GM18502 (cell line): ENCODE measurements at regions not wholly inside any gene's neighbourhood (a gene's known extent, or its start where the extent isn't known, plus 50 kb on each side); places are given as distances from the start of the nearest gene placed in this dataset.
A peak's percentile ranks its signal among the peaks of the same experiment; 100 is the strongest.

ENCODE experiments used
- ATAC-seq: cut with Tn5 transposase; IDR thresholded peaks from one replicate; pipeline ENCODE4 v1.9.1; 2021; ENCODE audit warnings: mild to moderate bottlenecking; ENCODE audit not compliant: unreplicated experiment, poor library complexity

DNA sequence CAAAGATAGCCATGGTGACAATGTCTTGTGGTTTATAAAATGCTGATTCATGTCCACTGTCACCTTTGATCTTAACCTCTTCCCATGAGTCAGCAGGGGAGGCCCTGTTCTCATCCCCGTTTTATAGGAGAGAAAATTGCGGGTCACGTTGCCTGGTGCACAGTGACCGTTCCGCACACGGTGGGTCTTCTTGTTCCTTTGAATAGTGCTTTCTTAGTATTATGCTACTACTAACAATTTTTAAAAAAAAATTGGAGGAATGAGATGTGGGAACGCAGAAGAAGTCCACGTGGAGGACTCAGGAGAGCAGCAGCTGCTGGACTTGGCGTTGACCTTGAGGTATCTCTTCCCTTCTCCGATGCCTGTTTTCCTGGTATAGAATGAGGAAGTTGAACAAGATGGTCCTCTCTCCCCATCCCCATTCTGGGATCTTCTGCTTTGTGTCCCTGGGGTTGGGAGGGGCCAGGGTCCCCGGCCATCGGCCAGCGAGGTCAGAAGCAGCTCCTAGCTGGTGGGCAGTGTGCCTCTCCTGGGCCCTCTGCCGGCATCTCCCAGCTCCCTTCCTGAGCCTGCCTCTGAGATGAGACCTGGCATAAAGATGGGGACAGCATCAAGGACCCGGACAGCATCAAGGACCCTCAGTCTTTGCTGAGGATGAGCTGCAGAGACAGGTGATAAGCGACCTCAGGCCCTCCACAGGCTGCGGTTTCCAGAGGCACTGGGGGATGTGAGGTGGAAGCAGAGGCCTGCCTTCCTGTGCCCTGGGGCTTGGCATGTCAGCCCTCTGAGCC is 143.9 kb downstream of the C9orf50 start:
- ATAC-seq, result no peak

DNA sequence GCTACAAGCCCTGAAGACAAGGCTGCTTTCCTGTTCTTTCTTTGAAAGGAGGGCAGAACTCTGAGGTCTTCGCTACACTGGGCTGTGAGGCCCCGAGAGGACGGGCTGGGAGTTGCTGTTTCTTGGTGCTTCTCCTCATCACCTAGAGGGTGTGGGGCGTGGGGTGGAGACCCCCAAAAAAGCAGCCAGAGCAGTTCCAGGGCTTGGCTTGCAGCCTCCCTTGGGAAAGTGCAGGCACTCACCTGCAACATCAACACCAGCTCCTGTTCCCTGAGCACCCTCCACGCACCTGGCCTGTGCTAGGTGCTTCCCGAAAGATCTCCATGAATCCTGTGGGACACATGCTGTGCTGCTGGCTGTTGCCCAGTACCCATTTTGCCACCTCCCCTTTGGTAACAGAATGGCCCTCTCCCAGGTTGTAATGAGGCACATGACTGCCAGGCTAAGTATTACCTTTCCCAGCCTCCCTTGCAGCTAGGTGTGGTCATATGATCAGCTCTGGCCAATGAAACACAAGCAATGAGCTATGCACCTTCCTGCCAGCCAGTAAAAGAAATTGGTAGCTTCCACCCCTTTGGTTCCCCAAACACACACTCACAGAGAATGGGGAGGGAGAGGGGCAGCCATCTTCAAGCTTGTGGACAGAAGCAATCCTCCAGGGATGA is 146.0 kb downstream of the C9orf50 start:
- ATAC-seq, result no peak

DNA sequence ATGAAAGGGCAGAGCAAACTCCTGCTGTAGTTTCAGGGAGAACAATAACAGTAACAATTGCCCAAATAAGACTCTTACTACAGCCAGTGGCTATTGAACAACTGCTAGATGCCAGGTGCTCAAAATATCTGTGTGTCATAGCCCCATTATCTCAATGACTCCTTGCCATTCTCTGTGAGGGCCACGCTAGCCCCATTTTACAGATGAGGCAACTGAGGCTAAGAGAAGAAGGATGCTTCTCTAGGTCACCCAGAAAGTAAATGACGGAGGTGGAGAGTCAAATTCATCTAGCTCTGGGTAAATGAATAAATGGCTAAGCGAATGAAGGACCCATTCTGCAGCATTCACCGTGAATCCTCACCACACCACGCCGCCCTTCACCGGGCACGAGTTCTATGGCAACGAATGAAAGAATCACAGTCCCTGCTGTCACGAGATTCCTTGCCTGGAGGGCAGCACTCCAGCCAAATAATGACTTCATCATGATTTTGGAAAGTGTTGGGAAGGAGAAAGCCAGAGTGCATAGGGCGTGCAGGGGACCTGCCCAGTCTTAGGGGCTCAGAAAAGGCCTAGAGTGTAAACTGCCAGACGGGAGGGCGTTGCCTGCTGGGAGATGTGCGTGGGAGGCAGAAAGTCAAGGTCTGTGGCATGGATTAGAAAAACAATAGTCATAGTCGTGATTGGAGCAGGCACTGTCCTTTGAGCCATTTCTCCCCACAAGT is 147.2 kb downstream of the C9orf50 start:
- no peak for ATAC-seq

DNA sequence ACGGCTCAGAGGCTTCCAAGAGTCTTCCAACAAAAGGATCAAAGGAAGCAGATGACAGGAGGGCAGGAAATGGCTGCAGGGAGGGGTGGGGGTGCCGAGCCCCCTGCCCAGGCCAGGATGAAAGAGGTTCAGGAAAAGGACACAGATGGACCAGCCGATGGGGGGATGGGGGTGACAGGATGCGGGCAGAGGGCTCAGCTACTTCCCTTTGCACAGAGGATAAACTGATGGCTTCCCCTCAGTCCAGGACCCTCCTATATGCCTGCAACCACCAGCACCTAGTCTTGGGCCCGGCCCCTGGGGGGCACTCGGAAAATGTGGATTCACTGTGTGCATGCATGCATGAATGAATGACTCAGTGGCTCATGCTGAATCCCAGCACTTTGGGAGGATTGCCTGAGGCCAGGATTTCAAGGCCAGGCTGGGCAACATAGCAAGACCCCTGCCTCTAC is 148.2 kb downstream of the C9orf50 start:
- no peak for ATAC-seq

DNA sequence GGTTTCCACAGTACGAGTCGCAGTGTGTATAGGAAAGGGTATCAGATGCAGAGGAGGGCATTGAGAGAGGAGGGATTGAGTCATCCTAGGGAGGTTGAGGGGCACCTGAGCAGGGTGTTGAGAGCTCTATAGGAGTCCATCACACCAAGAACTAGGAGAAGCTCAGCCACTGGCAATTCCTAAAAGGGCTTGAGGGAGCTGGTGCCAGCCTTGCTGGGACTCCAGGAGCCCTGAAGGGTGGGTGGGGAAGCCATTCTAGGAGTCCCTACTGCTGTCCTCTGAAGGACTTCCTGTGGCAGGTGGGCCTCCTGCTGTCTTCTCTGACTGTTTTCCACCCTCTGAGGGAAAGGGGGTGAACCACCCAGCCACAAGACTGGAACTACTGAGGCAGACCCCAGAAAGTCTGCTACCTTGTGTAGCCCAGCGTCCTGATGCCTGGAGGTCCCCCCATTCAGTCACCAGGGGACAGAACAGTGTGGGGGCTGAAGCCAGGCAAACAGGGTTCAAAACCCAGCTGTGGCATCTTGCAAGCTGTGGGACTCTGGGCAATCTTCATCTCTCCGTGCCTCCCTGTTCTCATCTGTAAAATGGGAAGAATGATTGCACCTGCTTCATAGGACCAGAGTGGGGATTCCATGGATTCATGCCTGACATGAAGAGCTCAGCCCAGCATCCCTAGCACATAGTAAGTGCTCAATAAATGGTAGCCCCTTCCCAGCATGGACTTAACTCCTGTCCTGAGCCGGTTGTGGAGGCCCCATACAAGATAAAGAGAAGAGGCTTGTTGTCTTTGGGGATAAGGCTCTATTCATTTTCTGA is 149.5 kb downstream of the C9orf50 start:
- ATAC-seq, result no peak

DNA sequence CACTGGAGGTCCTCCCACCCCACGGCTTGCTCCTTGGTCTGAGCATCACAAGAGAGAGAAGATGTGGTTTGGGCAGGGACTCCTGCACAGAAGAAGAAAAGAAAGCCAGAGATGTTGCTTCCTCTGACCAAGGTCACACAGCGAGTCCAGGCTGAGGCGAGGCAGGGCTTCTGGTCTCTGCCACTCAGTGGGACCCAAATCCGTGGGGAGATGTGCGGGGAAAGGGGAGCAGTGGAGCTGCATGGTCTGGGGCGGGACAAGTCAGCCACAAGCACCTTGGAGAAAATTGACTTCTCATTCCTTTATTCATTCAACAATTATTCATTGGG is 150.9 kb downstream of the C9orf50 start:
- no peak for ATAC-seq

DNA sequence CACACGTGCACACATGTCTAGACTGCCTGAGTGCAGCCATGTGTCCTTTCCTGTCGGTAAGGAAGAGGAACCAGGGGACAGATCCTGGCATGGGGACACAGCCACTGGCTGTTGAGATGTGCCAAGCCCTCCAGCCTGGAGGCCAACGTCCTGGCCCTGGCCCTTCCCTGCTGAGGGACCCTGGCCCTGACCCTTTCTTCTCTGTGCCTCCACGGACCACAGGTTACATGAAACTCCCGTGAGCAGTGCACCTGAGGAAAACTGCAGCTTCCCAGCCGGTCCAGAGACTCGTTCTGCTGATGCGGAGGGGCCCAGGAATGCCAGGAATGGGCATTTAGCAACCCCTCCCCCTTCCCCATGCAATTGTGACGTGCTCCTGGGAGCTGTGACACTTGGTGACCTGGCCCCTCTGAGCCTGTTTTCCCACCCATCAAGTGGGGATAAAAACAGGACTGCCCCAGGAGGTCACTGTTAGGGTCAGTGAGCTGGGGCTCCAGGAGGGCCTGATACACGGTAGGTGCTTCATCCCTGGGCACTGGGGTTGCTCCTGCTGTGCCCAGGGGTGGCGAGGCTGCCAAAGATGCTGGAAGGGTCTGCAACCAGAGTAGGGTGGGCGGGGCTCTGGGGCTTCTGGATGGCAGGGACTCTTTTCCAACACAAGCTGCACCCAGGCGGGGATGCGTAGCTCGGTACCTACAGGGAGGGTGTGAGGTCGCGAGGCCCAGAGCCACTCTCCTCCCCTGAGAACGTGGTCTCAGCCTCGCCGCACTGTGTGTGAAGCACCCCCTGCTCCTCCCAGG is 151.5 kb downstream of the C9orf50 start:
- no peak for ATAC-seq

DNA sequence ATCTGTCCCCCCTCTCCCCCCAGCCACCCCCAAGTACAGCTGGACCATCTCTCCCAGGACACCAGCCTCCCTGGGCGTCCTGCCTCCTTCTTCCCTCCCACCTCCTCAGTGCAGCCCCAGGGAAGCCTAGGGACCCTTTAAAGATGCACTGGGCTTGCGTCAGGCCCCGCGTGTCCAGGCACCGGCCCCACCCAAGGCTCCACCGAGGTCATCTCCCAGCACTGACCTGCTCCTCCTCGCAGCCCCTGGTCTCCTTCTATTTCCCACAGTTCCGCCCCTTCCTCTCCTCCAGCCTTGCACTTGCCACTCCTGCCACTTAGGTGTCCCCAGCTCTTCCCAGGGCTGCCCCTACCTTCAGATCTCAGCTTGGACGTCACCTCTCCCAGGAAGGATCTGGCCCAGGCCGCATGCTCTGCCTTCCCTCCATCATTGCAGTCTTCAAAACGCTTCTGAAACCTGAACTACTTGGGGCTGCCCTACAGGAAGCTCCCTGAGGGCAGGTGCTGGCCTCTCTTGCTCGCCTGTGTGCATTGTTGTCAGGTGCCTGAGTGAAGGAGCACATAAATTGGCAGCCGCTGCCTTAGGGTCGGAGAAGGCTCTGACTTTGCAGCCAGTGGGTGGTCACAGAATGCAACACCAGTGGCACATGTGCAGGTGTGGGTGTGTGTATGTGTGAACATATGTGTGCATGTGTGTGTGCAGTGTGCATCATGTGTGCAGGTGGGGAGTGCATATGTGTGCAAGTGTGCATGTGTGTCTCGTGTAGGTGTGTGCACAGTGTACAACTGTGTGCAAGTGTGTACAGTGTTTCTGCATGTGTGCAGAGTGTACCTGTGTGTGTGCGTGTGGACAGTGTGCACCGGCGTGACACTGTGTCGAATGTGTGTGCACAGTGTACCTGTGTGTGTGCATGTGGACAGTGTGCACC is 152.9 kb downstream of the C9orf50 start:
- ATAC-seq, result no peak

DNA sequence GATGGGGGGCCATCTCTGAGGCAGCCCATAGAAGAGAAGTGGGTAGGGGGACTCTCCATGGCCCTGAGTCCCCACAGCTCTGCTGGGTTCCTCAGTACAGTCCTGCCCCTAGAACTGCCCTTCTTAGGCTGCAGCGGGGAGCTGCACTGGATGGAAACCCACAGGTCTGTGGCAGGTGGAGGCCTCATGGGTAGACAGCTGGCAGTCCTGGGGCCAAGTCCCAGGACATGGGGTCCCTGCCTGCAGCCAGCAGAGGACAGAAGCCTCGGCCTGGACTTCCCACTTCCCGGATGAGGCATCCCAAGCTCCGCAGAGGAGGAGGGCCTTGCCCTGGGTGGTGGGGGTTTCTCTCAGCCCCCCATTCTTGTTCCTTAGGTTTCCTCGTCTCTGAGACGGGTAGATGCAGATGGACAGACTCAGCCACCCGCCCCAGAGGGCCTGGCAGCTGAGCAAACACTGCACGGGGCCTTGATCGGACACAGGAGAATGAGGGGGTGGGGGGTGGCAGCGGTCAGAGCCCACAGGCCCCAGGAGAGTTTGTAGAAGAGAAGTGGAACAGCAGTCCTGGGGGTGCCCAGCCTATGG is 153.8 kb downstream of the C9orf50 start:
- ATAC-seq, result no peak

DNA sequence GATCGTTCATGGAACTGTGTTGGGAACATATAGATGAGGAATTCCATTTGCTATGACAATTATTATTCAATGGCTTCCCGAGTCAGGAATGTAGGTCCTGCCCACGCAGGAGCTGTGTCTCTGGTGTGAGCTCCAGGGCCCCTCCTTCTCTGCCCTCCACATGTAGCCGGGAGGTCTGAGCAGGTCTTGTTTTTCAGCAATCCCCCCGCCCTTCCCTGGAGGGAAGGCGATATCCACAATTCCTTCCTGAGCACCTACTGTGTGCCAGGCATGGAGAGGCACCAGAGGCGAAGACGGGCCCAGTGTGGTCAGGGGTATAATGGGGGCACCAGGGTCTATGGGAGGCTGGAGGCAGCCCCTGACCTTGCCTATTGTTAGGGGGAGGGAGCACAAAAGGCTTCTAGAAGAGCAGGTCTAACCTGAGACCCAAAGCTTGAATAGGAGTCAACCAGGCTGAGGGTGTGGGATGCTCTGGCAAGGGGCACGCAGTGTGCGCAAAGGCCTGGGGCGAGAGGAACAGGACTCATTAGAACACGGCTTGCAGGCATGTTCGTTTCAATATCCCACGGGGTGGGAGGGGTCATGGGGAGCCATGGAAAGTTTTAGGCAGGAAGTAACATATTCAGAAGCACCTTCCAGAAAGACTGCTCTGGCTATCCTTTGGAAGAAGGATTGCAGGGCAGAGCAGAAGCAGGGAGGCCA is 154.9 kb downstream of the C9orf50 start:
- no peak for ATAC-seq

DNA sequence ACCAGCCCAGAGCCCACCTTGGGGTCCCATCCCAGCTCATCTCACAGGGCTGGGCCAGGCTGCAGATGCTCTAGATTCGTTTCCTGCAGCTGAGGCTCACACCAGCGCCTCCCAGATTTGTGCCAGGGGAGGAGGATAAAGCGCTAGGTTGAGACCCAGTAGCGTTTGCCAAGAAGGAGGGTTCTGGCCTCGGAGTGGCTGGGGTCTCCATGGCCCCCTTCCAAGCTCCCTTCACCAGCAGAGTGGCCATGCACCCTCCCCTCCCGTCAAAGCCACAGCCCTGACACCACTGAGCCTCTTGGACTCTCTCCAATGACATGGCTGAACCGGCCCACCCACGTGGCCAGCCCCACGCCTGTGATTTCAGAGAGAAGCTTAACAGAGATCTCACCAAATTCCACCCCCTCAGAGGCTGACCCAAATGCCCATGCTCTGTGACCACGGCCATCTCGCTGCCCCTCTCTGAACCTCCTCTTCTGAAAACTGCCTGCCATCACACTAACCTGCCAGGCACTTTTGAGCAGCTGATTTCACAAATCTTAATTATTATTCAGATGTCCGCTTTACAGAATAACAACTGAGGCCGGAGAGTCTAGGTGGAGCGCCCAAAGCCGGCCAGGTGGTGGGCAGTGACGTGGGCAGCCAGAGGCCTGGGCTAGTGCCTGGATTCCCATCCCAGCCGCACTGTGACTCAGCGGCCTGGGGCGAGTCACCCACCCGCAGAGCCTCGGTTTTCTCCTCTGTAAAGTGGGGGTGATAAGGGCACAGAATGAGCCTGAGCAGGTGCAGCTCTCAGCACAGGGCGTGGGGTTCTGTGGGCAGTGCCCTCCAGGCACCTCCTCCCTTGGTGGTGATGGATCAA is 155.7 kb downstream of the C9orf50 start:
- no peak for ATAC-seq

DNA sequence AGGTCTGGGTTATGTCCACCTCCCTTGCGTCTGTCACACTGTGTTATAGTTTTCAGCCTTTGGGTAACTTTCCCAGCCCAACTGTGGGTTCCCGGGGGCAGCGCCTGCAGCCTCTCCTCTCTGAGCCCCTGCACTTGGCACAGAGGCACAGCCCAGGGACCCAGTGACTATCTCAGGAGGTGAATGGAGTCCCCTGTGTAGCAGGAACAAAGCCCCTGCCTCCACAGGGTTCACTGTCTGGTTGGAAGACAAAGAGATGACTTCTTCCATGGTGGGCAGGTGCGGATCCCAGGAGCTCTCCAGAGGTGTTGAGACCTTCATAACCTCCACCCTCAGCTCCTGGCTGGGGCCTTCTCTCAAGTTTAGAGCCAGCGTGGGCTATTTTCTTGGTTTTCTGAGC is 156.9 kb downstream of the C9orf50 start:
- no peak for ATAC-seq

DNA sequence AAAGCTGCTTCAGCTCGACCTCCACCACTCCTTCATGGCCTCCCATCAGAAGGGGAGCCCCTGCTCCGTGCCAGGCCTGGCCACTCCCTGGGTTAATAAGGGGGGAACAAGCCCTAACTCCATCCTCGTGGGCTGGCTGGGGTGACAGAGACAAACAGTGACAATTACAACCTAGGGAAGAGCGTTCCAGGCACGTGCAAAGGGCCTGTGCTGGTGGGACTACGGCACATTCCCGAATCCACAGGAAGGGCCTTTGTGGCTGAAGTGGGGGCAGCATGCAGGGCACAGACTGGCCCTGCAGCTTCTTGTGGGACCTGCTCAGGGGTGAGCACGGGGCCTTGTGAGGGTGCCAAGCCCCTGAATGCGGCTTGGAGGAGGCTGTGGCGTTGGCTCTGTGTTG is 157.4 kb downstream of the C9orf50 start:
- ATAC-seq, result no peak

DNA sequence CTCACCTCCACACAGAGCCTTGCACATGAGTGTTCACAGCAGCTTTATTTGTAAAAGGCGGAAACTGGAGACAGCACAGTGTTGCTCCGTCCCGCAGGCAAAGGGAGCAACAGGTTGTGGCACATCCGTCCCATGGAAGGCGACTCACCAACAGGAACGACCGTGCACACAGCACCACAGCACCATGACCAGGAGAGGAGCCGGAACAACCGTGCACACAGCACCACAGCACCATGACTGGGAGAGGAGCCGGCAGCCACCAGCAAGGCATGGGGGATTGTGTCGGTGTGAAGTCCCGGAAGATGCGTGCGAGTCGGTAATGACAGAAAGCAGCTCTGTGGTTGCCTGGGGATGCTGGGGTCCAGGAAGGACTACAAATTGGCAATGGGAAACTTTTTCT is 158.5 kb downstream of the C9orf50 start:
- ATAC-seq, result no peak

DNA sequence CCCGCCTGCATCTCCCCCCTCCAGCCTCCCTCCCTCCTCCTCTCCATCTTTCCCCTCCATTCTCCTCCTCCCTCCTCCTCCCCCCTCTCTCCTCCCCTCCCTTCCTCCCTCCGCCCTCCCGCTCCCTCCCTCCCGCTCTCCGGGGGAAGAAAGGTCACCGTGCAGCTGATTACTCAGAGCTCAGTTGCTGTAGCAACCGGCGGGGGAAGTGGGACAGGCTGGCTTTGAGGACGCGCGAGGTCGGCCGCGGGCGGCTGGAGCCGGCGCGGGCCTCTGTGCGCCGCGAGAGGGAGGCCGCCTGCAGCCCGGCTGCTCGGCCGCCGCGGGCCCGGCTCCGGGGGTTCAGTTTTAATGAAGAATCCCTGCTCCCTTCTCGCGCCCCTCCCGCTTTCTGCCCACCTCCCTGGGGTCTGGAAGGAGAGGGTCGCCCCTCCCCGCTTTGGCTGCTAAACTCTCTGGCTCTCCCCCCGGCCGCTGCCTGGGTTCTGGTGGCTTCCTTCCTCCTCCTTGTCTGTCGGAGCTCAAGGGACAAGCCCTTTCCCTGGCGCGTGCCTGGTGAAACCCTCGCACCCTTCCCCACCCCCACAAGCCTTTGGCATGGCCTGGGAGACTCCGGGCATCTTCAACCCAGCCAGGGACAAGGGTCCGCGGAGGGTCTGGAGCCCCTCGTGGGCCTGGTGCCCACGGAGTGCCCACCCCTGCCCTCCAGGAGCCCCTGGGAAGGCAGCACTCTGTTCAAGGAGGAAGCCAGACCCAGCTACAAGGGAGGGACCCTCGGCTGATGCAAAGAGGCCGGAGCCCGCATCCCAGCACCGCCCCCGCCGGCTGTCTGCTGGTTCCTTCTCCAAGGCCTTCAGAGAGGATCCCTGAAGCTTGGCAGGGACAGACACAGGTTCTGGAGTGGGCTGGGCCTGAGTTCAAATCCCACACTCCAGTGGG is 160.3 kb downstream of the C9orf50 start:
- peak; percentile 71 for ATAC-seq
